ENCODE measurements at regions not wholly inside any gene's neighbourhood (a gene's known extent, or its start where the extent isn't known, plus 50 kb on each side); places are given as distances from the start of the nearest gene placed in this dataset.

GRCh38 chr9:25773805-25774204, 95.6 kb upstream of the TUSC1 start:
- Histone ChIP-seq H3K27ac (ENCODE audit: low read depth, low read length) (no peak overlapping the region), H3K4me3 (ENCODE audit: low read length) (no peak overlapping the region), H3K79me2 (ENCODE audit: control insufficient read depth, low read length) (no peaks in the 10 kb centered on the region), H3K27me3 (ENCODE audit: control insufficient read depth, low read length) (no peaks in the 10 kb centered on the region), H3K9me2 (replicated peaks; ENCODE audit: control insufficient read depth, low read length) (no peaks in the 10 kb centered on the region), H3K9me3 (ENCODE audit: control insufficient read depth, insufficient read depth, low read length) (no peaks in the 10 kb centered on the region), H3K36me3 (ENCODE audit: control insufficient read depth, low read length) (no peaks in the 10 kb centered on the region), H4K20me1 (ENCODE audit: control insufficient read depth, insufficient read depth, low read depth, low read length) (no peaks in the 10 kb centered on the region), H3K4me2 (ENCODE audit: low read length) (no peak overlapping the region), H3K4me1 (ENCODE audit: control insufficient read depth, low read length) (no peaks in the 10 kb centered on the region), H3F3A (ENCODE audit: control insufficient read depth, insufficient read depth) (no peaks in the 10 kb centered on the region)
- TF ChIP-seq EZH2phosphoT487 (IDR thresholded peaks at IDR 0.05; ENCODE audit: borderline replicate concordance, low read length) (no peak), CTCF (IDR thresholded peaks at IDR 0.05; ENCODE audit: low read depth, low read length, poor library complexity, severe bottlenecking) (no peak)

- no peak for TF ChIP-seq CTCF (IDR thresholded peaks at IDR 0.05; ENCODE audit: low read depth, low read length, poor library complexity, severe bottlenecking)
- no peak for TF ChIP-seq EZH2phosphoT487 (IDR thresholded peaks at IDR 0.05; ENCODE audit: borderline replicate concordance, low read length)
- no peaks in the 10 kb centered on the region for H4K20me1 ChIP-seq (ENCODE audit: control insufficient read depth, insufficient read depth, low read depth, low read length)
- no peaks in the 10 kb centered on the region for H3K36me3 ChIP-seq (ENCODE audit: control insufficient read depth, low read length)
- no peaks in the 10 kb centered on the region for H3K9me2 ChIP-seq (replicated peaks; ENCODE audit: control insufficient read depth, low read length)
- no peaks in the 10 kb centered on the region for H3K79me2 ChIP-seq (ENCODE audit: control insufficient read depth, low read length)
- no peak overlapping the region for H3K4me2 ChIP-seq (ENCODE audit: low read length)
- no peak overlapping the region for H3K27ac ChIP-seq (ENCODE audit: low read depth, low read length)
- H3K4me3 ChIP-seq (ENCODE audit: low read length) = no peak overlapping the region
- H3F3A ChIP-seq (ENCODE audit: control insufficient read depth, insufficient read depth) = no peaks in the 10 kb centered on the region
- no peaks in the 10 kb centered on the region for H3K9me3 ChIP-seq (ENCODE audit: control insufficient read depth, insufficient read depth, low read length)
- H3K4me1 ChIP-seq (ENCODE audit: control insufficient read depth, low read length) = no peaks in the 10 kb centered on the region
- H3K27me3 ChIP-seq (ENCODE audit: control insufficient read depth, low read length) = no peaks in the 10 kb centered on the region
Observed at GRCh38 chr9:25755951-25756350, 77.7 kb upstream of the TUSC1 start.

GRCh38 chr9:25752398-25752797, 74.2 kb upstream of the TUSC1 start:
- H3F3A ChIP-seq (ENCODE audit: control insufficient read depth, insufficient read depth) = no peaks in the 10 kb centered on the region
- no peaks in the 10 kb centered on the region for H3K9me2 ChIP-seq (replicated peaks; ENCODE audit: control insufficient read depth, low read length)
- TF ChIP-seq CTCF (IDR thresholded peaks at IDR 0.05; ENCODE audit: low read depth, low read length, poor library complexity, severe bottlenecking) (no peak), EZH2phosphoT487 (IDR thresholded peaks at IDR 0.05; ENCODE audit: borderline replicate concordance, low read length) (no peak)
- no peaks in the 10 kb centered on the region for H3K36me3 ChIP-seq (ENCODE audit: control insufficient read depth, low read length)
- no peaks in the 10 kb centered on the region for H3K4me1 ChIP-seq (ENCODE audit: control insufficient read depth, low read length)
- H3K4me2 ChIP-seq (ENCODE audit: low read length) = no peak overlapping the region
- no peaks in the 10 kb centered on the region for H4K20me1 ChIP-seq (ENCODE audit: control insufficient read depth, insufficient read depth, low read depth, low read length)
- H3K79me2 ChIP-seq (ENCODE audit: control insufficient read depth, low read length) = no peaks in the 10 kb centered on the region
- no peaks in the 10 kb centered on the region for H3K27me3 ChIP-seq (ENCODE audit: control insufficient read depth, low read length)
- H3K4me3 ChIP-seq (ENCODE audit: low read length) = no peak overlapping the region
- no peaks in the 10 kb centered on the region for H3K9me3 ChIP-seq (ENCODE audit: control insufficient read depth, insufficient read depth, low read length)
- H3K27ac ChIP-seq (ENCODE audit: low read depth, low read length) = no peak overlapping the region

- Histone ChIP-seq H3K27me3 (ENCODE audit: control insufficient read depth, low read length) (no peaks in the 10 kb centered on the region), H3F3A (ENCODE audit: control insufficient read depth, insufficient read depth) (no peaks in the 10 kb centered on the region), H3K9me3 (ENCODE audit: control insufficient read depth, insufficient read depth, low read length) (no peaks in the 10 kb centered on the region), H4K20me1 (ENCODE audit: control insufficient read depth, insufficient read depth, low read depth, low read length) (no peaks in the 10 kb centered on the region), H3K4me3 (ENCODE audit: low read length) (no peak overlapping the region), H3K36me3 (ENCODE audit: control insufficient read depth, low read length) (no peaks in the 10 kb centered on the region), H3K27ac (ENCODE audit: low read depth, low read length) (no peak overlapping the region), H3K9me2 (replicated peaks; ENCODE audit: control insufficient read depth, low read length) (no peaks in the 10 kb centered on the region), H3K79me2 (ENCODE audit: control insufficient read depth, low read length) (no peaks in the 10 kb centered on the region), H3K4me1 (ENCODE audit: control insufficient read depth, low read length) (no peaks in the 10 kb centered on the region), H3K4me2 (ENCODE audit: low read length) (no peak overlapping the region)
- TF ChIP-seq CTCF (IDR thresholded peaks at IDR 0.05; ENCODE audit: low read depth, low read length, poor library complexity, severe bottlenecking) (no peak), EZH2phosphoT487 (IDR thresholded peaks at IDR 0.05; ENCODE audit: borderline replicate concordance, low read length) (no peak)
Observed at GRCh38 chr9:25742256-25742655, 64.0 kb upstream of the TUSC1 start.
